MCF 10A (cell line): ENCODE measurements at regions not wholly inside any gene's neighbourhood (a gene's known extent, or its start where the extent isn't known, plus 50 kb on each side); places are given as distances from the start of the nearest gene placed in this dataset.

ENCODE experiments used
- BruUV-seq: library from RNA; stranded (reverse); fragments of 400-500 nt; replicated peaks from 2 replicates; lab custom pipeline; 2021; lab: Mats Ljungman, UMichigan
- CTCF ChIA-PET: fragments of 300-600 bp; sonication (Branson Sonifier 250); formaldehyde crosslinking; extraction: SDS; loops from one replicate; lab custom pipeline; 2021; ENCODE audit warnings: antibody characterized with exemption, inconsistent platforms; lab: Yijun Ruan, JAX
- POLR2A ChIA-PET: fragments of 300-600, 350-650 bp; sonication (Branson Sonifier 250); formaldehyde crosslinking; extraction: SDS; loops from one replicate; lab custom pipeline; 2020; ENCODE audit warnings: antibody characterized with exemption, inconsistent platforms; lab: Yijun Ruan, JAX
- DNase-seq: peaks from one replicate; pipeline ENCODE4 v3.0.0-alpha.2; 2018; ENCODE audit not compliant: unreplicated experiment
- H3K27ac Mint-ChIP-seq: one replicate; pipeline ENCODE4 v1.8.0; 2022; ENCODE audit warnings: mild to moderate bottlenecking, low read depth, mixed read lengths; ENCODE audit not compliant: unreplicated experiment
- H3K27me3 Mint-ChIP-seq: one replicate; pipeline ENCODE4 v1.8.0; 2022; ENCODE audit warnings: mixed read lengths; ENCODE audit not compliant: insufficient read depth, unreplicated experiment
- H3K36me3 Mint-ChIP-seq: one replicate; pipeline ENCODE4 v1.8.0; 2022; ENCODE audit warnings: mild to moderate bottlenecking, moderate library complexity, mixed read lengths; ENCODE audit not compliant: insufficient read depth, unreplicated experiment
- H3K4me1 Mint-ChIP-seq: one replicate; pipeline ENCODE4 v1.8.0; 2022; ENCODE audit warnings: mixed read lengths; ENCODE audit not compliant: insufficient read depth, unreplicated experiment
- H3K4me3 Mint-ChIP-seq: one replicate; pipeline ENCODE4 v1.8.0; 2022; ENCODE audit warnings: mild to moderate bottlenecking, moderate library complexity, mixed read lengths; ENCODE audit not compliant: unreplicated experiment
- H3K9me3 Mint-ChIP-seq: one replicate; pipeline ENCODE4 v1.8.0; 2022; ENCODE audit warnings: mixed read lengths; ENCODE audit not compliant: unreplicated experiment
- intact Hi-C: fragments of 100-400 bp; cut with micrococcal nuclease; formaldehyde crosslinking; loops from 2 replicates; pipeline ENCODE4 v1.14.1; 2022
- TF ChIP-seq, protein P1 (sequence below): fragments of 200-600 bp; IDR thresholded peaks from one replicate; pipeline ENCODE4 v1.8.0; 2022; ENCODE audit warnings: antibody characterized with exemption, mild to moderate bottlenecking; ENCODE audit not compliant: unreplicated experiment

DNA sequence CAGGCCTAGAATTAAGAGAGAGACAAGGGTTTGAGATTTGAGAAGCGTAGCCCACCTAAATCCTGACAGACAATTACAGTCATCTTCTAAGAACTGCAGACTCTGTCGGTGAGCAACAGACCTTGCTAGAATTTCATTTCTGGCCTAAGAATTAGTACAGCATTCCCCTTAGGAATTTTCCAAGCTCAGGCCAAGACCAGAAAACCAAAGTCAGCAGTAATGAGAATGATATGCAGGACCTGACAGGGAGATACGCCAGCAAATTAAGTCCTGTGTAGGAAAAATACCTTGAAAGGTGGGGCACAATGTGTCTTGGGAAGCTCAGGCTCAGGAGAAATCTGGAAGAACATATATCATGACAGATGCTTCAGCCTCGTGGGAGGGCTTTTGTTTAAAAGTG, 52.7 kb upstream of the HERPUD2 start:
- DNase-seq: no peak
- no peaks in the 10 kb centered on the region for H3K27me3 Mint-ChIP-seq
- BruUV-seq: no TSS peak
- ChIA-PET POLR2A (no interaction called here), CTCF (no interaction called here)
- TF ChIP-seq, protein P1, sequence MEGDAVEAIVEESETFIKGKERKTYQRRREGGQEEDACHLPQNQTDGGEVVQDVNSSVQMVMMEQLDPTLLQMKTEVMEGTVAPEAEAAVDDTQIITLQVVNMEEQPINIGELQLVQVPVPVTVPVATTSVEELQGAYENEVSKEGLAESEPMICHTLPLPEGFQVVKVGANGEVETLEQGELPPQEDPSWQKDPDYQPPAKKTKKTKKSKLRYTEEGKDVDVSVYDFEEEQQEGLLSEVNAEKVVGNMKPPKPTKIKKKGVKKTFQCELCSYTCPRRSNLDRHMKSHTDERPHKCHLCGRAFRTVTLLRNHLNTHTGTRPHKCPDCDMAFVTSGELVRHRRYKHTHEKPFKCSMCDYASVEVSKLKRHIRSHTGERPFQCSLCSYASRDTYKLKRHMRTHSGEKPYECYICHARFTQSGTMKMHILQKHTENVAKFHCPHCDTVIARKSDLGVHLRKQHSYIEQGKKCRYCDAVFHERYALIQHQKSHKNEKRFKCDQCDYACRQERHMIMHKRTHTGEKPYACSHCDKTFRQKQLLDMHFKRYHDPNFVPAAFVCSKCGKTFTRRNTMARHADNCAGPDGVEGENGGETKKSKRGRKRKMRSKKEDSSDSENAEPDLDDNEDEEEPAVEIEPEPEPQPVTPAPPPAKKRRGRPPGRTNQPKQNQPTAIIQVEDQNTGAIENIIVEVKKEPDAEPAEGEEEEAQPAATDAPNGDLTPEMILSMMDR: no peak
- no peaks in the 10 kb centered on the region for H3K36me3 Mint-ChIP-seq
- H3K4me3 Mint-ChIP-seq: no peak overlapping the region
- no peak overlapping the region for H3K27ac Mint-ChIP-seq
- H3K9me3 Mint-ChIP-seq: no peaks in the 10 kb centered on the region
- intact Hi-C loops: no loop called here
- H3K4me1 Mint-ChIP-seq: no peaks in the 10 kb centered on the region

DNA sequence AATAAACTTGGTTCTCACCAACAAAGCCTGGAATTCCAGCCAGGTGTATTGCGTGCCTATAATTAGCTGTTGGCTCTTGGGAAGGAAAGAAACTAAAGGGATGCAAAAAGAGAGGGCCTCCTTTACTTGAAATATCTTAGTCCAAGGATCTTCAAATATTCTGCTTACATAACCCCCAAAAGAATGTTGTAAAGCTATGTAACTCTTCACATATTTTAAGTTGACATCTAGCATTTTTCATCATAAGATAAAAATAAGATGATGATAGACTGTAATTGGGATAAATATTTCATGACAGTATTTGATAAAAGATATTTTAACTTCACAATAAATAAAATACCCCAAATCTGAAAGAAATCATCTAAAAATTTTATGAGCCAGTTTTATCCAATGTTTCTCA, 52.5 kb upstream of the SEPTIN7 start:
- CTCF ChIA-PET: no interaction called here
- TF ChIP-seq, protein P1: no peak
- H3K36me3 Mint-ChIP-seq: no peaks in the 10 kb centered on the region
- no TSS peak for BruUV-seq
- no peak for DNase-seq
- no peak overlapping the region for H3K27ac Mint-ChIP-seq
- no peaks in the 10 kb centered on the region for H3K9me3 Mint-ChIP-seq
- no peaks in the 10 kb centered on the region for H3K4me1 Mint-ChIP-seq
- intact Hi-C loops: no loop called here
- H3K4me3 Mint-ChIP-seq: no peak overlapping the region
- POLR2A ChIA-PET: no interaction called here
- H3K27me3 Mint-ChIP-seq: no peaks in the 10 kb centered on the region

DNA sequence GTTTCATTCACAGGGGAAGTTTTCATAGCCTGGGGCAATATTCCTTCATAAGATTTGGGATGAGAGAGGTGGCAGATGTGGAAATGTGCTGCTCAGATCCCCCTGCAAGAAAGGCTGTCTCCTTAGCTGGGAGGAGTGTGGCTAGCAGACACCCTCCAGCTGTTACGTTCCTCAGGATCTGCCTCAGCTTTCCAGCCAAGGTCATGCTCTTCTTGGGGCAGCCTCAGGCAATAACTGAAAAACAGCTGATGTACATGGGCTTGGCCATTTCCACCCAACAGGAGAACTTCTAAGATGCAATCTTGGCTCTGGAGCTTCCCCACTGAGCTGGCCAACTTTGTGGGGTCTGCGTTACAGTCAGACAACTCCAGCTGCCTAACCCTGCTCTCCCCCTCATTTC, 51.3 kb upstream of the SEPTIN7 start:
- TF ChIP-seq, protein P1: no peak
- H3K36me3 Mint-ChIP-seq: no peaks in the 10 kb centered on the region
- no peaks in the 10 kb centered on the region for H3K4me1 Mint-ChIP-seq
- intact Hi-C loops: no loop called here
- DNase-seq: no peak
- H3K27me3 Mint-ChIP-seq: no peaks in the 10 kb centered on the region
- H3K9me3 Mint-ChIP-seq: no peaks in the 10 kb centered on the region
- POLR2A ChIA-PET: no interaction called here
- no TSS peak for BruUV-seq
- no peak overlapping the region for H3K4me3 Mint-ChIP-seq
- H3K27ac Mint-ChIP-seq: no peak overlapping the region
- CTCF ChIA-PET: interaction anchor here (1.6 kb wide), 1 partner anchor 40 kb away, joined by 5 read pairs; no protein-coding TSS in a partner anchor
